Caco-2 (cell line): ENCODE measurements at regions not wholly inside any gene's neighbourhood (a gene's known extent, or its start where the extent isn't known, plus 50 kb on each side); places are given as distances from the start of the nearest gene placed in this dataset.

Experiments
- BruUV-seq: library from RNA; stranded (reverse); fragments of 400-500 nt; replicated peaks from 2 replicates; lab custom pipeline; 2021; lab: Mats Ljungman, UMichigan
- CTCF ChIA-PET: fragments of 300-600 bp; sonication (Branson Sonifier 250); formaldehyde crosslinking; loops from one replicate; lab custom pipeline; 2022; ENCODE audit warnings: antibody characterized with exemption; lab: Charles Lee
- POLR2A ChIA-PET: fragments of 300-600 bp; sonication (Branson Sonifier 250); formaldehyde crosslinking; loops from one replicate; lab custom pipeline; 2022; ENCODE audit warnings: antibody characterized with exemption; lab: Charles Lee
- DNase-seq, 2 experiments: peaks; one replicate each; pipeline versions ENCODE4 v3.0.0 to v3.0.0-alpha.2; 2020 to 2022
- H3K27me3 ChIP-seq: replicated peaks from 2 replicates; pipeline ENCODE4 v1.6.0; 2011; ENCODE audit warnings: low read length; ENCODE audit not compliant: control insufficient read depth, insufficient read depth
- H3K36me3 ChIP-seq: 2 replicates; pipeline ENCODE4 v1.5.1; 2011; ENCODE audit warnings: low read length; ENCODE audit not compliant: control insufficient read depth, insufficient read depth
- H3K4me1 ChIP-seq: fragments of 250-450 bp; sonication (Bioruptor Pico); 2 replicates; pipeline ENCODE4 v1.5.1; 2020; ENCODE audit warnings: mild to moderate bottlenecking
- H3K4me3 ChIP-seq: 2 replicates; pipeline ENCODE4 v1.5.1; 2011; ENCODE audit warnings: low read depth, mild to moderate bottlenecking, control low read depth, low read length
- H3K9me3 ChIP-seq: fragments of 250-450 bp; sonication (Bioruptor Pico); 2 replicates; pipeline ENCODE4 v1.5.1; 2020; ENCODE audit warnings: mild to moderate bottlenecking, moderate library complexity
- H3K27ac Mint-ChIP-seq: one replicate; pipeline ENCODE4 v1.8.0; 2022; ENCODE audit warnings: mixed read lengths; ENCODE audit not compliant: unreplicated experiment
- H3K27me3 Mint-ChIP-seq: one replicate; pipeline ENCODE4 v1.8.0; 2022; ENCODE audit warnings: mixed read lengths; ENCODE audit not compliant: insufficient read depth, unreplicated experiment
- H3K36me3 Mint-ChIP-seq: one replicate; pipeline ENCODE4 v1.8.0; 2022; ENCODE audit warnings: mild to moderate bottlenecking, mixed read lengths; ENCODE audit not compliant: insufficient read depth, unreplicated experiment
- H3K4me1 Mint-ChIP-seq: one replicate; pipeline ENCODE4 v1.8.0; 2022; ENCODE audit warnings: low read depth, mixed read lengths; ENCODE audit not compliant: unreplicated experiment
- H3K4me3 Mint-ChIP-seq: one replicate; pipeline ENCODE4 v1.8.0; 2022; ENCODE audit warnings: mild to moderate bottlenecking, moderate library complexity, mixed read lengths; ENCODE audit not compliant: unreplicated experiment
- H3K9me3 Mint-ChIP-seq: one replicate; pipeline ENCODE4 v1.8.0; 2022; ENCODE audit warnings: mixed read lengths; ENCODE audit not compliant: unreplicated experiment
- CTCF ChIP-seq, 2 experiments: fragments of 200-600 bp in 1 of 2; IDR thresholded peaks; 1 replicate in 1 of 2; 2 replicates in 1 of 2; pipeline versions ENCODE4 v1.5.1 to v1.8.0; 2011 to 2022; ENCODE audit warnings: antibody characterized with exemption in 1 of 2, control low read depth in 1 of 2, inconsistent platforms in 1 of 2, low read depth in 1 of 2, low read length in 1 of 2, mild to moderate bottlenecking in 1 of 2, moderate library complexity in 1 of 2; ENCODE audit not compliant: insufficient read depth in 1 of 2, severe bottlenecking in 1 of 2, unreplicated experiment in 1 of 2
- intact Hi-C: fragments of 100-400 bp; cut with micrococcal nuclease; formaldehyde crosslinking; loops from one replicate; pipeline ENCODE4 v1.10.0; 2022; ENCODE audit not compliant: unreplicated experiment

GRCh38 chr2:60364491-60364890, 189.0 kb downstream of the BCL11A start:
- intact Hi-C loops: no loop called here
- Histone ChIP-seq H3K4me1 (peaks cover 34% of the 10 kb centered on the region), H3K4me3 (no peak overlapping the region), H3K27me3 (no peaks in the 10 kb centered on the region), H3K9me3 (no peaks in the 10 kb centered on the region), H3K36me3 (no peaks in the 10 kb centered on the region)
- Mint-ChIP-seq H3K27me3 (no peaks in the 10 kb centered on the region), H3K9me3 (peaks cover 24% of the 10 kb centered on the region), H3K4me3 (no peak overlapping the region), H3K4me1 (peaks cover 30% of the 10 kb centered on the region), H3K27ac (peak overlapping the region; percentile 91), H3K36me3 (no peaks in the 10 kb centered on the region)
- ChIA-PET CTCF (no interaction called here), POLR2A (no interaction called here)
- TF ChIP-seq CTCF (IDR thresholded peaks at IDR 0.05; ENCODE audit: insufficient read depth in 1 of 2, low read depth in 1 of 2, low read length in 1 of 2, severe bottlenecking in 1 of 2, unreplicated experiment in 1 of 2): no peak
- DNase-seq: no peak
- BruUV-seq: no TSS peak

GRCh38 chr2:60361498-60361897, 192.0 kb downstream of the BCL11A start:
- Histone ChIP-seq H3K36me3 (no peaks in the 10 kb centered on the region), H3K4me1 (peaks cover 30% of the 10 kb centered on the region), H3K9me3 (no peaks in the 10 kb centered on the region), H3K27me3 (no peaks in the 10 kb centered on the region), H3K4me3 (no peak overlapping the region)
- no peak overlapping the region for H3K4me3 Mint-ChIP-seq
- peaks cover 24% of the 10 kb centered on the region for H3K9me3 Mint-ChIP-seq
- intact Hi-C loops: no loop called here
- POLR2A ChIA-PET: no interaction called here
- no peaks in the 10 kb centered on the region for H3K36me3 Mint-ChIP-seq
- H3K4me1 Mint-ChIP-seq: peaks cover 26% of the 10 kb centered on the region
- no peak for DNase-seq
- no peak overlapping the region for H3K27ac Mint-ChIP-seq
- no peak for TF ChIP-seq CTCF (IDR thresholded peaks at IDR 0.05; ENCODE audit: insufficient read depth in 1 of 2, low read depth in 1 of 2, low read length in 1 of 2, severe bottlenecking in 1 of 2, unreplicated experiment in 1 of 2)
- BruUV-seq: no TSS peak
- no peaks in the 10 kb centered on the region for H3K27me3 Mint-ChIP-seq
- CTCF ChIA-PET: no interaction called here

- CTCF ChIA-PET: no interaction called here
- H3K36me3 Mint-ChIP-seq: no peaks in the 10 kb centered on the region
- H3K27ac Mint-ChIP-seq: no peak overlapping the region
- Histone ChIP-seq H3K36me3 (no peaks in the 10 kb centered on the region), H3K4me3 (no peak overlapping the region), H3K27me3 (no peaks in the 10 kb centered on the region), H3K4me1 (peaks cover 11% of the 10 kb centered on the region), H3K9me3 (no peaks in the 10 kb centered on the region)
- H3K27me3 Mint-ChIP-seq: no peaks in the 10 kb centered on the region
- peaks cover 19% of the 10 kb centered on the region for H3K9me3 Mint-ChIP-seq
- H3K4me3 Mint-ChIP-seq: no peak overlapping the region
- BruUV-seq: no TSS peak
- H3K4me1 Mint-ChIP-seq: peaks cover 10% of the 10 kb centered on the region
- POLR2A ChIA-PET: no interaction called here
- intact Hi-C loops: no loop called here
- no peak for TF ChIP-seq CTCF (IDR thresholded peaks at IDR 0.05; ENCODE audit: insufficient read depth in 1 of 2, low read depth in 1 of 2, low read length in 1 of 2, severe bottlenecking in 1 of 2, unreplicated experiment in 1 of 2)
- no peak for DNase-seq
Measured at GRCh38 chr2:60359569-60359968, 193.9 kb downstream of the BCL11A start.
